HAP-1 (cell line): ENCODE measurements at regions not wholly inside any gene's neighbourhood (a gene's known extent, or its start where the extent isn't known, plus 50 kb on each side); places are given as distances from the start of the nearest gene placed in this dataset.
"Not testable (repeated sequence)": the region's sequence is repeated elsewhere in the genome, so short reads cannot be mapped to it uniquely, and the experiment has no call there.

Experiments used
- DNase-seq, 2 experiments: peaks; one replicate each; pipeline ENCODE4 v3.0.0-alpha.2; 2016 to 2020; ENCODE audit warnings: low spot score in 2 of 2
- H3K27me3 ChIP-seq: fragments of 250-450 bp; sonication (Bioruptor Pico); 2 replicates; pipeline ENCODE4 v1.5.1; 2020; ENCODE audit warnings: low read depth, mild to moderate bottlenecking, moderate library complexity
- H3K36me3 ChIP-seq: fragments of 250-450 bp; sonication (Bioruptor Pico); replicated peaks from 2 replicates; pipeline ENCODE4 v1.5.1; 2020; ENCODE audit warnings: mild to moderate bottlenecking
- H3K4me1 ChIP-seq: fragments of 250-450 bp; sonication (Bioruptor Pico); 2 replicates; pipeline ENCODE4 v1.5.1; 2020; ENCODE audit warnings: mild to moderate bottlenecking
- H3K4me3 ChIP-seq: fragments of 250-450 bp; sonication (Bioruptor Pico); 2 replicates; pipeline ENCODE4 v1.5.1; 2020; ENCODE audit warnings: mild to moderate bottlenecking, moderate library complexity
- H3K9me3 ChIP-seq: fragments of 250-450 bp; sonication (Bioruptor Pico); 2 replicates; pipeline ENCODE4 v1.5.1; 2020; ENCODE audit warnings: mild to moderate bottlenecking, moderate library complexity
- in situ Hi-C: fragments of 300-500 bp; cut with MboI; formaldehyde crosslinking; loops from 3 replicates; pipeline ENCODE4 v1.14.3; 2020; ENCODE audit warnings: low sequenced_read_pairs, inconsistent platforms, mixed read lengths

DNA sequence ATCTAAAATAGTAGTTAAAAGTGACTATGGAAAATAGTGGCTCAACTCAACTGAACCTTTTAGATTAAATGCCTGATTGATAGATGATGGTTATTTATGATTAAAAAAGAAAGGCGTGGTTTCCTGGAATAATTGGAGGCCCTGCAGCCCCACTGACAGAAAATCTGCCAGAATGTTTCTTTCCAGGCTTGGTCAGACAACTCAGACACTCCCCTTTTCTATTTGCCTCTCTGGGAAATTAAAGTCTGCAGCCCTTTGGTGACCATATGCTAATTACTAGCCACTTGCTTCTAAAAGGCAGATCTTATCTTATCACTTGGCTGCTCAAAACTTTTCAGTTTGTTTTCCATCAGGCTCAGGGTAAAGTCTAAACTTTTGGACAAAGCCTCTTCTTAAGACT lies 506.0 kb downstream of the TMEM114 start:
- DNase-seq, result no peak
- Histone ChIP-seq H3K36me3 (no peaks in the 10 kb centered on the region), H3K4me3 (no peak overlapping the region), H3K4me1 (no peaks in the 10 kb centered on the region), H3K9me3 (no peaks in the 10 kb centered on the region; the same call in 1 of the 2 replicates), H3K27me3 (no peaks in the 10 kb centered on the region)
- in situ Hi-C loops, result no loop called here

GRCh38 chr16:8083560-8083959 lies 506.8 kb downstream of the TMEM114 start:
- DNase-seq, result no peak
- in situ Hi-C loops, result no loop called here

GRCh38 chr16:8080817-8081216 lies 509.5 kb downstream of the TMEM114 start:
- H3K4me1 ChIP-seq, result no peaks in the 10 kb centered on the region
- no peaks in the 10 kb centered on the region for H3K9me3 ChIP-seq
- H3K27me3 ChIP-seq, result no peaks in the 10 kb centered on the region
- no peak for DNase-seq
- no peaks in the 10 kb centered on the region for H3K36me3 ChIP-seq
- no peak overlapping the region for H3K4me3 ChIP-seq
- in situ Hi-C loops, result no loop called here

More at GRCh38 chr16:8083560-8083959, 506.8 kb downstream of the TMEM114 start:
- no peak overlapping the region for H3K4me3 ChIP-seq
- H3K9me3 ChIP-seq, result no peaks in the 10 kb centered on the region; the same call in 1 of the 2 replicates
- H3K36me3 ChIP-seq, result no peaks in the 10 kb centered on the region
- H3K27me3 ChIP-seq, result no peaks in the 10 kb centered on the region
- no peaks in the 10 kb centered on the region for H3K4me1 ChIP-seq

DNA sequence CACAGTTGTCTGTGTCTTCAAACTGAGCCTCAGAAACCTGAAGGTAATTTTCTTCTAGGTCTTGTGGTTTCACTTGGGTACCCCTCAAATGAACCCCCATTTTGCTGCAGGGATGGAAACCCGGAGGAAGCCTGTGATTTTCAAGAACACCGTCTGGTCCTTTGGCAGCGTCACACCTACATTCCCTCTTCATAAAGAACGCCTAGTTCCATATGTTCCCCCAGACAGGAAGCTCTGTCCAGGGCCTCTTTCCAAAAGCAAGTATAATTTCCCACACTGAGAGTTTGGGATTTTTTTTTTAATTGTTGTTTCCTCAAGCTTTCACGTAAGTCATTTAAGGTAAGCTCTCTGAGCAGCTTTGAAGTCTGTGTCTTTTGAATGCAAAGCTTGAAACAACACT lies 515.0 kb downstream of the TMEM114 start:
- no peak for DNase-seq

DNA sequence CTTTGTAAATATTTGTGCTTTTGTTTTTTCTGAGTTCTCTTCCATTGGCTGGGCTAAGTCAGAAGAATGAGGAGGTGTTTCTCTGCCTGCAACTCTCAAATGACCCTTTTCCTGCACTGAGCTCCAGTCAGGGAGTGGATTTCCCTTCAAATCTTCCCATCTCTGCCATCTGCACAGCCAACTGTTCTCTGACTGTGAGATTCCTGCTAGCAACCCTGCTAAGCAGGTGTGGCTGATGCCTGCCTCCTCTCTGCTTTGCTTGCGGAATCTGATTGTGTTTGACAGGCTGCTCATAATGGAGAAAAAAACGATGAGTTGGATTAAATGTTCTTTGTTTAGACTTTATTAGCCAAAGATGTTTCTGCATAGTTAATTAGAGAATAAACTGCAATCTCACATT lies 519.8 kb downstream of the TMEM114 start:
- in situ Hi-C loops, result no loop called here
- Histone ChIP-seq H3K4me1 (no peaks in the 10 kb centered on the region), H3K4me3 (no peak overlapping the region), H3K9me3 (no peaks in the 10 kb centered on the region; the same call in 1 of the 2 replicates), H3K27me3 (no peaks in the 10 kb centered on the region), H3K36me3 (no peaks in the 10 kb centered on the region)
- no peak for DNase-seq

More for the DNA sequence above, 515.0 kb downstream of the TMEM114 start:
- no peaks in the 10 kb centered on the region for H3K4me1 ChIP-seq
- no peak overlapping the region for H3K4me3 ChIP-seq
- no peaks in the 10 kb centered on the region for H3K27me3 ChIP-seq
- H3K36me3 ChIP-seq, result no peaks in the 10 kb centered on the region
- in situ Hi-C loops, result no loop called here
- H3K9me3 ChIP-seq, result no peaks in the 10 kb centered on the region

- H3K4me1 ChIP-seq, DNase-seq, H3K27me3 ChIP-seq, H3K36me3 ChIP-seq, in situ Hi-C loops, H3K9me3 ChIP-seq, H3K4me3 ChIP-seq: not testable (repeated sequence)
Measured at GRCh38 chr16:8068225-8068624, 522.1 kb downstream of the TMEM114 start.

DNA sequence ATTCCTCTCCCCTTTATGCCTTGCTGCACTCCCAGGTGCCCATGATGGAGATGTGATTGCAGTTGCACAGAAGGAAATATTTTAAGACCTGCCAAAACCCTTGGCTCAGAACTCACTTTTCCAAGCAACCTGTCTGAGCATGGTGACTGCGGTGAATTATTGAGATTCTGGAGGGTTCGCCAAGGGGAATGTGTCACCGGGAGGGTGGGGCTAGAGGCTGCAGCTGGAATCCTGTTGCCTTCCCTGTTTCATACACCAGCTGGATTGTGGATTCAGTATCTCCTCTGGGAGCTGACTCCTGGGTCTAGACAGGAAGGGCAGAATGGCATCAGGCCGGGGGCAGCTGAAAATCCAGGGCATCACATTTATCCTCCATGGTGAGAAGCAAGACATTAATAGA lies 527.2 kb downstream of the TMEM114 start:
- Histone ChIP-seq H3K9me3 (no peaks in the 10 kb centered on the region; the same call in 1 of the 2 replicates), H3K36me3 (no peaks in the 10 kb centered on the region), H3K27me3 (no peaks in the 10 kb centered on the region), H3K4me3 (no peak overlapping the region), H3K4me1 (no peaks in the 10 kb centered on the region)
- no peak for DNase-seq
- in situ Hi-C loops, result no loop called here

DNA sequence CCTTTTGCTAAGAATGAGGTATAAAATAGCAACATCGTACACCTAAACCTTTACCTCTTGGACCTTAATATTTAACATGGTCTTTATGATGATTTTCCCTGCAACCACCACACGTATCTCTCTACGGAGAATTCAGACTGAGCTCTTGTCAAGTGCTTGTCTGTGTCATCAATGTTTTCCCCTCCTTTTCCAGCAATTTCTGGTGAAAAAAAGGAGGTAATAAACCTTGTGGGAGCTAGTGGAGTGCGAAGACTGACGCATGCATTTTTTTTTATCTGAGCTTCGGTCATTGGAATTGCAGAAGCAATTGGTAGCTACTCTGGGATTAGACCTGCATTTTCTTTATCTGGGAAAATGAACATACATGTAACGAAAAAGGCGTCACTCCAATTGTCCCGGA lies 527.6 kb downstream of the TMEM114 start:
- no peak overlapping the region for H3K4me3 ChIP-seq
- no peak for DNase-seq
- H3K27me3 ChIP-seq, result no peaks in the 10 kb centered on the region
- no peaks in the 10 kb centered on the region; the same call in 1 of the 2 replicates for H3K9me3 ChIP-seq
- H3K36me3 ChIP-seq, result no peaks in the 10 kb centered on the region
- in situ Hi-C loops, result no loop called here
- H3K4me1 ChIP-seq, result no peaks in the 10 kb centered on the region

GRCh38 chr16:8055761-8056160 lies 534.5 kb downstream of the TMEM114 start:
- DNase-seq, result no peak
- no peaks in the 10 kb centered on the region for H3K36me3 ChIP-seq
- in situ Hi-C loops, result no loop called here

GRCh38 chr16:8053437-8053836 lies 536.9 kb downstream of the TMEM114 start:
- in situ Hi-C loops, result no loop called here
- no peak for DNase-seq
- Histone ChIP-seq H3K27me3 (no peaks in the 10 kb centered on the region), H3K36me3 (no peaks in the 10 kb centered on the region), H3K4me3 (no peak overlapping the region), H3K9me3 (no peaks in the 10 kb centered on the region), H3K4me1 (no peaks in the 10 kb centered on the region)

More at GRCh38 chr16:8055761-8056160, 534.5 kb downstream of the TMEM114 start:
- no peaks in the 10 kb centered on the region for H3K27me3 ChIP-seq
- H3K9me3 ChIP-seq, result no peaks in the 10 kb centered on the region
- no peaks in the 10 kb centered on the region for H3K4me1 ChIP-seq
- H3K4me3 ChIP-seq, result no peak overlapping the region

GRCh38 chr16:8048433-8048832 lies 541.9 kb downstream of the TMEM114 start:
- in situ Hi-C loops, result no loop called here
- H3K4me3 ChIP-seq, result no peak overlapping the region
- no peaks in the 10 kb centered on the region for H3K36me3 ChIP-seq
- H3K4me1 ChIP-seq, result no peaks in the 10 kb centered on the region
- H3K9me3 ChIP-seq, result no peaks in the 10 kb centered on the region
- no peaks in the 10 kb centered on the region for H3K27me3 ChIP-seq
- DNase-seq, result no peak

GRCh38 chr16:8047736-8048135 lies 542.6 kb downstream of the TMEM114 start:
- no peak overlapping the region for H3K4me3 ChIP-seq
- DNase-seq, result no peak
- H3K36me3 ChIP-seq, result no peaks in the 10 kb centered on the region
- H3K27me3 ChIP-seq, result no peaks in the 10 kb centered on the region
- in situ Hi-C loops, result no loop called here
- no peaks in the 10 kb centered on the region for H3K9me3 ChIP-seq
- H3K4me1 ChIP-seq, result no peaks in the 10 kb centered on the region

DNA sequence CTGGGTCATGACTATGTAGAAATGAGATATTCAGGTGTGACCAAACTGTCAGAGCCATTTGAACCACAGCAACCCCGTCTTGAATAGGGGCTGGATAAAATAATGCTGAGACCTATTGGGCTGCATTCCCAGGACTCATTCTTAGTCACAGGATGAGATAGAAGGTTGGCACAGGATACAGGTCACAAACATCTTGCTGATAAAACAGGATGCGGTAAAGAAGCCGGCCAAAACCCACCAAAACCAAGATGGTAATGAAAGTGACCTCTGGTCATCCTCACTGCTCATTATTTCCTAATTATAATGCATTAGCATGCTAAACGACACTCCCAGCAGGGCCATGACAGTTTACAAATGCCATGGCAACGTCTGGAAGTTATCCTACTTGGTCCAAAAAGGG lies 545.5 kb downstream of the TMEM114 start:
- in situ Hi-C loops, result no loop called here

GRCh38 chr16:8032406-8032805 lies 557.9 kb downstream of the TMEM114 start:
- no peak for DNase-seq
- H3K4me3 ChIP-seq, result no peak overlapping the region
- no peaks in the 10 kb centered on the region for H3K36me3 ChIP-seq
- no peaks in the 10 kb centered on the region for H3K9me3 ChIP-seq
- in situ Hi-C loops, result no loop called here
- no peaks in the 10 kb centered on the region for H3K4me1 ChIP-seq
- H3K27me3 ChIP-seq, result no peaks in the 10 kb centered on the region

More for the DNA sequence above, 545.5 kb downstream of the TMEM114 start:
- no peak for DNase-seq
- Histone ChIP-seq H3K27me3 (no peaks in the 10 kb centered on the region), H3K4me1 (no peaks in the 10 kb centered on the region), H3K36me3 (no peaks in the 10 kb centered on the region), H3K9me3 (no peaks in the 10 kb centered on the region), H3K4me3 (no peak overlapping the region)

DNA sequence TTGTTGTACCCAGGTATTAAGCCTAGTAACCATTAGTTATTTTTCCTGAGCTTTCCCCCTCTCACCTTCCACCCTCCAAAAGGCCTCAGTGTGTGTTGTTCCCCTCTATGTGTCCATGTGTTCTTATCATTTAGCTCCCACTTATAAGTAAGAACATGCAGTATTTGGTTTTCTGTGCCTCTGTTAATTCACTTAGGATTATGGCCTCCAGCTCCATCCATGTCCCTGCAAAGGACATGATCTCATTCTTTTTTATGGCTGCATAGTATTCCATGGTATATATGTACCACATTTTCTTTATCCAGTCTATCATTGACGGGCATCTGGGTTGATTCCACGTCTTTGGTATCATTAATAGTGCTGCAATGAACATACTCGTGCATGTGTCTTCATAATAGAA lies 560.3 kb downstream of the TMEM114 start:
- H3K4me3 ChIP-seq, H3K9me3 ChIP-seq, H3K36me3 ChIP-seq, DNase-seq, H3K27me3 ChIP-seq, in situ Hi-C loops, H3K4me1 ChIP-seq: not testable (repeated sequence)
